ENCODE measurements at regions not wholly inside any gene's neighbourhood (a gene's known extent, or its start where the extent isn't known, plus 50 kb on each side); places are given as distances from the start of the nearest gene placed in this dataset.
"Not testable (repeated sequence)": the region's sequence is repeated elsewhere in the genome, so short reads cannot be mapped to it uniquely, and the experiment has no call there.

DNA sequence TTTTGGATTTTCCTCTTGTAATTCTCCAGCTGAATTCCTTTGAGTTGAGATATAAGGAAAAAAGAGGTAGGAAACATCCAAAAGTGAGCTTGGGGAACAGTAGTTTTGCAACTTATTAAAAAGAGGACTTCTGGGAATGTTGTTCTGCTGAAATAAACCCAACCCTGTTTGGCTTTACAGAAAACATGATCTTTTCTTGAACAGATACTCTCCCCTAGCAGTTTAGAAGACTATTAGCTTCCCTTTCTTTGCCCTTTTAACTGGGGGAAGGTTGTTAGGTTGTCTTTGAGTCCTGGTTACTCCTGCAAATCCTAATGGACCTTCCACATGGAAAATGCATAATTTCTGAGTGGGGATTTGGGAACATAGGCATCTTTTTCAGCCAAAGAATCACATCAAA, 168.7 kb upstream of the RPS23 start:
- no peak for DNase-seq
- POLR2A ChIA-PET, result no interaction called here
- no peak overlapping the region for H3K4me3 Mint-ChIP-seq
- ATAC-seq (ENCODE audit: low read depth), result no peak
- no peaks in the 10 kb centered on the region for H3K4me1 Mint-ChIP-seq
- peaks cover 7% of the 10 kb centered on the region for H3K27me3 Mint-ChIP-seq
- no peaks in the 10 kb centered on the region for H3K9me3 Mint-ChIP-seq
- no peak overlapping the region for H3K27ac Mint-ChIP-seq
- no peaks in the 10 kb centered on the region for H3K36me3 Mint-ChIP-seq

GRCh38 chr5:82445726-82446335, 167.7 kb upstream of the RPS23 start:
- DNase-seq (no peak), ATAC-seq (ENCODE audit: low read depth) (no peak)
- Mint-ChIP-seq H3K4me3 (no peak overlapping the region), H3K27me3 (peaks cover 7% of the 10 kb centered on the region), H3K9me3 (no peaks in the 10 kb centered on the region), H3K36me3 (no peaks in the 10 kb centered on the region), H3K27ac (no peak overlapping the region), H3K4me1 (no peaks in the 10 kb centered on the region)
- POLR2A ChIA-PET, result no interaction called here

DNA sequence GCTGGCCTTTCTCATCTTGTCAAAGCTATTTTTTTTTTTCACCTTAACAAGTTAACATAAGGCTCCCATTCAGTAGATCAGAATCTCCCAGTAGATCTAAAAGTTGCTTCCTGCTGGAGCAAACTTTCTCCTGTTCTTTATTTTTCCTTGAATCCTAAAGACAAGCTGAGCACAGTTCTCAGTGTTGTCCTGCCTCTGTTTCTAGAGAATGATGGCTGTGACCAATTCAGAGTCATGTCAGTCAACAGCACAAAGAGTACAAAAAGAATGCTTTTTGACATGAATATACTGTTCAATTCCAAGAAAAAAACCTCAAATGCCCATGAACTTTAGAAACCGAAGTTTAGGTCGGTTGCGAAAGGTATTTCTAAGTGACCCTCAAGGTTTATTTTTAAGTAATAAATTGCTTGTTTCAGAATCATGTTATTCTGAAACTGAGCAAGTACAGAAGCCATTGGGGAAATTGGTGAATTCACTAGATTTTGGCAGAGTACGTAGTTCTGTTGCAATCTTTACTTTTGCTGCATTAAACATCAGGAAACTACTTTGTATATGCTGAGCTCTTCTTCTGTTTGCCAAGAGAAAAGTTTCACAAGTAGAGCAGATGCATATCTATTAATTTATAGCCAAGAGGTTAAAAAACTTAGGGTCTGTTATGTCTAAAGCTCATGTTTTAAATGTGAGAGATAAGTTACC, 161.7 kb upstream of the RPS23 start:
- POLR2A ChIA-PET, result no interaction called here
- no peak for ATAC-seq (ENCODE audit: low read depth)

DNA sequence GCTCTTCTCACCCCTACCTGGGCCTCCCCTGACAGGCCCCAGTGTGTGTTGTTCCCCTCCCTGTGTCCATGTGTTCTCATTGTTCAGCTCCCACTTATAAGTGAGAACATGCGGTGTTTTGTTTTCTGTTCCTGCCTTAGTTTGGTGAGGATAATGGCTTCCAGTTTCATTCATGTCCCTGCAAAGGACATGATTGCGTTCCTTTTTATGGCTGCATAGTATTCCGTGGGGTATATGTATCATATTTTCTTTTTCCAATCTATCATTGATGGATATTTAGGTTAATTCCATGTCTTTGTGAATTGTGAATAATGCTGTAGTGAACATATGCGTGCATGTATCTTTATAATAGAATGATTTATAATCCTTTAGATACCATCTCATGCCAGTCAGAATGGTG, 159.4 kb upstream of the RPS23 start:
- POLR2A ChIA-PET; H3K27me3 Mint-ChIP-seq; DNase-seq; H3K27ac Mint-ChIP-seq; H3K4me3 Mint-ChIP-seq; H3K36me3 Mint-ChIP-seq; H3K9me3 Mint-ChIP-seq; ATAC-seq (ENCODE audit: low read depth); H3K4me1 Mint-ChIP-seq: not testable (repeated sequence)

More for the DNA sequence above, 161.7 kb upstream of the RPS23 start:
- no peak for DNase-seq
- Mint-ChIP-seq H3K27me3 (peaks cover 2% of the 10 kb centered on the region), H3K4me3 (no peak overlapping the region), H3K36me3 (no peaks in the 10 kb centered on the region), H3K9me3 (peaks cover 7% of the 10 kb centered on the region), H3K27ac (no peak overlapping the region), H3K4me1 (no peaks in the 10 kb centered on the region)

- Mint-ChIP-seq H3K27me3 (no peaks in the 10 kb centered on the region), H3K4me3 (no peak overlapping the region), H3K27ac (no peak overlapping the region), H3K9me3 (peaks cover 7% of the 10 kb centered on the region), H3K4me1 (no peaks in the 10 kb centered on the region), H3K36me3 (no peaks in the 10 kb centered on the region)
- ATAC-seq (ENCODE audit: low read depth) (no peak), DNase-seq (no peak)
- POLR2A ChIA-PET, result no interaction called here
Observed at GRCh38 chr5:82436291-82436690, 158.1 kb upstream of the RPS23 start.

DNA sequence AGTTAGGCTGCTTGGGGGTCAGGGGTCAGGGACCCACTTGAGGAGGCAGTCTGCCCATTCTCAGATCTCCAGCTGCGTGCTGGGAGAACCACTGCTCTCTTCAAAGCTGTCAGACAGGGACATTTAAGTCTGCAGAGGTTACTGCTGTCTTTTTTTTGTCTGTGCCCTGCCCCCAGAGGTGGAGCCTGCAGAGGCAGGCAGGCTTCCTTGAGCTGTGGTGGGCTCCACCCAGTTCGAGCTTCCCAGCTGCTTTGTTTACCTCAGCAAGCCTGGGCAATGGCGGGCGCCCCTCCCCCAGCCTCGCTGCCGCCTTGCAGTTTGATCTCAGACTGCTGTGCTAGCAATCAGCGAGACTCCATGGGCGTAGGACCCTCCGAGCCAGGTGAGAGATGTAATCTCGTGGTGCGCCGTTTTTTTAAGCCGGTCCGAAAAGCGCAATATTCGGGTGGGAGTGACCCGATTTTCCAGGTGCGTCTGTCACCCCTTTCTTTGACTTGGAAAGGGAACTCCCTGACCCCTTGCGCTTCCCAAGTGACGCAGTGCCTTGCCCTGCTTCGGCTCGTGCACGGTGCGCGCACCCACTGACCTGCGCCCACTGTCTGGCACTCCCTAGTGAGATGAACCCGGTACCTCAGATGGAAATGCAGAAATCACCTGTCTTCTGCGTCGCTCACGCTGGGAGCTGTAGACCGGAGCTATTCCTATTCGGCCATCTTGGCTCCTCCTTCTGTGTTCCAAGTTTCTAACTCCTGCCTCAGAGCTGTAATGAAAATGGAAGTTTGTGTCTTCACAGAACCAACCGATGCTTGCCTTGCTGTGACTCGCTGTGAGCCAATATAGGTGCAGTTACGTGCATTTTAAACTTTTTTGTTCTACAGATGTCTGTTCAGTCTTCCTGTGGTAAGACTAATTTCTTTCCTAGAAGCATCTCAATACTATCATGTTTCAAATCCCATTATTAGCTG, 156.8 kb upstream of the RPS23 start:
- DNase-seq; H3K27me3 Mint-ChIP-seq; H3K4me3 Mint-ChIP-seq; POLR2A ChIA-PET; H3K4me1 Mint-ChIP-seq; ATAC-seq (ENCODE audit: low read depth); H3K36me3 Mint-ChIP-seq; H3K27ac Mint-ChIP-seq; H3K9me3 Mint-ChIP-seq: not testable (repeated sequence)

DNA sequence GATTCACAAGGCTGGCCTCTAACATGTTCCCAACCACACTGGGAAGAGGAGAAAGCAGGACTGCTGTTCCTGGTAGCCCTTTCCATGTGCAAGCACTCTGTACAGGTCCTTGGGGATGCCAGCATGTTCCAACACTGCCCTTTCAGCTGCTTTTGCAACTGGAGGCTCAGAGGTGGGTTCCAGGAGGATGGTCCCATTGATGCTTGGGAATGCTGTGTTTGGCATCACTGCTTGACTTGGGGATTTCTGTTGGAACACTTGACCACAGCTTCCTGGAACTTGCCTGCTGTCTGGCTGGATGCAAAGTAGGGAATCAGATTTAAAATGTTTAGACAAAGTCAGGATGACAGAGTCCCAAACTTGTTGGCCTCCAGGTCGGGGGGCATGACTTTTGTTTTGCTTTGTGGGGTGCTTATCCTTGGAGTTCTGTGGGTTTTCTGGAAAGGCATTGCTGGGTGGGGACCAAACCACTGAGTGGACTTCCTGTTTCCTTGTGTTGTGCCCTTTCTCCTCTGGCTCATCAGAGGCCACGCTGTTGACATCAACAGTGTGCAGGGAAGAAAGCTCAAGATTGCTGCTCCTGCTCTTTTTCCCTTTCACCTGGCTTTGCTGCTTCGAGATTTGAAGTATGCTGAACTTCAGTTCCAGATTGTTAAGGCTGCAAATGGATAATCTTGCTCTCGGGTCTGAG, 148.5 kb upstream of the RPS23 start:
- ATAC-seq (ENCODE audit: low read depth) (no peak), DNase-seq (no peak)
- no peaks in the 10 kb centered on the region for H3K4me1 Mint-ChIP-seq
- peaks cover 1% of the 10 kb centered on the region for H3K9me3 Mint-ChIP-seq
- POLR2A ChIA-PET, result no interaction called here
- H3K27ac Mint-ChIP-seq, result no peak overlapping the region
- H3K27me3 Mint-ChIP-seq, result no peaks in the 10 kb centered on the region
- no peak overlapping the region for H3K4me3 Mint-ChIP-seq
- peaks cover 1% of the 10 kb centered on the region for H3K36me3 Mint-ChIP-seq

- Mint-ChIP-seq H3K4me1 (no peaks in the 10 kb centered on the region), H3K9me3 (peaks cover 1% of the 10 kb centered on the region)
Observed at GRCh38 chr5:82425591-82425990, 147.4 kb upstream of the RPS23 start.

DNA sequence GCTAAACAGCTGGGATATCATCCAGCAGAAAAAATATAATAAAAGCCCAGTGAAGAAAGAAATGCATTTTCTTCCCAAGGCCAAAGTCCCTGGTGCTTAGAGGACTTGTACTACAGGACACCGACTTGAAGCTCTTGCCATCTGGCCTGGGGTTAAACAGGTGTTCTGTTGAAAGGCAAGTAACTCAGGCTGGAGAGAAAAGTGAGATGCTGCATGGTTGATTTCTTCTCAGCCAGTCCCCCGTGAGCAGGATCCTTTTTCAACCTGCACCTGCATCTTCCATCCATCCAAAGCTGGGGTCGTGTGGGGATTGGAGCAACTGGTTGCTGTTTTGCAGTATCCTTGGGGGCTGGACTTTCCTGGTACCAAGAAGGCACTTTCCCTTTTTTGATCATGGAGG, 146.1 kb upstream of the RPS23 start:
- no peak for ATAC-seq (ENCODE audit: low read depth)
- no peak overlapping the region for H3K4me3 Mint-ChIP-seq
- no peak overlapping the region for H3K27ac Mint-ChIP-seq
- POLR2A ChIA-PET, result no interaction called here
- H3K27me3 Mint-ChIP-seq, result no peaks in the 10 kb centered on the region
- peaks cover 1% of the 10 kb centered on the region for H3K9me3 Mint-ChIP-seq
- H3K36me3 Mint-ChIP-seq, result peaks cover 1% of the 10 kb centered on the region
- DNase-seq, result no peak
- no peaks in the 10 kb centered on the region for H3K4me1 Mint-ChIP-seq

More at GRCh38 chr5:82425591-82425990, 147.4 kb upstream of the RPS23 start:
- no peak overlapping the region for H3K4me3 Mint-ChIP-seq
- POLR2A ChIA-PET, result no interaction called here
- no peaks in the 10 kb centered on the region for H3K27me3 Mint-ChIP-seq
- no peak for ATAC-seq (ENCODE audit: low read depth)
- DNase-seq, result no peak
- H3K36me3 Mint-ChIP-seq, result peaks cover 1% of the 10 kb centered on the region
- H3K27ac Mint-ChIP-seq, result no peak overlapping the region

DNA sequence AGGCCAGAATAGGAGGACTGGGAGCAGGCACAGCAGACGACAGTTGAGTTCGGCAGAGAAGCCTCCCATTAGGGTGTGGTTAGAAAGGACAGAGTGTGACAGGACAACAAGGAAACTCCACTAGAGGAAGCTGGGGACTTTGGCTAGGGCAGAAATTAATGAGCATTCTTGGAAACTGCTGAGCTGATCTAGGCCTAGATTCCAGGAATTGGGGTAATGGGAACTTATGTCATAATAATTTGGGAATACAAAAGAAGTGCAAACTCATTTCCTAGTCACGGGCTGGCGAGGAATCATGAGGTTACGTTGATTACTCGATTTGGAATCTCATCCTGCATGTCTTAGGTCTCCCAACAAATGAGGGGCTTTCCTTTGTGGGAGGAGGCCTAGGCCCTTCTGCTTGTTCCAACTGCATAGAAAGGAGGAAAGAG, 144.6 kb upstream of the RPS23 start:
- DNase-seq, result no peak
- H3K27ac Mint-ChIP-seq, result no peak overlapping the region

DNA sequence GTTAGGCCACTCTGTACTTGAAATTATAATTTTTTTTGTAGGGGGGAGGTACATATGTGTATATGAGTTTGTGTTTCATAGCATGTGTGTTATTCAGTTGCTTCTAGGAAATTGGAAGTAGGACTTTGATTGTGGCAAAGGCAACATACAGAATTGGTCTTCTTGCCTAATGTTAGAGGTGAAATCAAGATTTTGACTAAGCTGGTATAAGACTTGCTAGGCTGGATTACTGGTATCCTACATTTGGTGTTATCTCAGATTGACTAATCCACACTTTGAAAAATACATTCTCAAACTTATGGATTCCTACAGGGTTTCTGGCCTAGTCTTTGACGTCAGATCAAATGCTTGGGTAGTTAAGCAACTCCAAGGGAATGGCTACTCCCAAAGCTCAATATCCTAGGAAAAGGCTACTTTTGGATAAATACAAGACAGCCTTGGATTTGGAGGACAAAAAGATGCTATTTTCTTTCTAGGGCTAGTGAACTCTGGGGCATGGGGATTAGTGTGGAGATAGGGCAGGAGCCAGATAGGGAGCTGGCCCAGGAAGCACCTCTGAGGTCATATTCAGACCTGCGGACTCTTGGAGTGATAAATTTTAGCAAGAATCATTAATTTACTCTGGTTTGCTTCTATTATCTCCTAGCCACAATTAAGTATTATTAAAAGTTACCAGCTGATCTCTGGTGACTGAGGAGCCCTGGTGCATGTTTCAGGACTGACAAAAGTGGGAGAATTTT, 144.0 kb upstream of the RPS23 start:
- H3K4me3 Mint-ChIP-seq, result no peak overlapping the region

More for the DNA sequence above, 144.6 kb upstream of the RPS23 start:
- POLR2A ChIA-PET, result no interaction called here
- H3K4me1 Mint-ChIP-seq, result no peaks in the 10 kb centered on the region
- H3K27me3 Mint-ChIP-seq, result no peaks in the 10 kb centered on the region
- no peak overlapping the region for H3K4me3 Mint-ChIP-seq
- ATAC-seq (ENCODE audit: low read depth), result no peak
- H3K9me3 Mint-ChIP-seq, result no peaks in the 10 kb centered on the region
- no peaks in the 10 kb centered on the region for H3K36me3 Mint-ChIP-seq

DNA sequence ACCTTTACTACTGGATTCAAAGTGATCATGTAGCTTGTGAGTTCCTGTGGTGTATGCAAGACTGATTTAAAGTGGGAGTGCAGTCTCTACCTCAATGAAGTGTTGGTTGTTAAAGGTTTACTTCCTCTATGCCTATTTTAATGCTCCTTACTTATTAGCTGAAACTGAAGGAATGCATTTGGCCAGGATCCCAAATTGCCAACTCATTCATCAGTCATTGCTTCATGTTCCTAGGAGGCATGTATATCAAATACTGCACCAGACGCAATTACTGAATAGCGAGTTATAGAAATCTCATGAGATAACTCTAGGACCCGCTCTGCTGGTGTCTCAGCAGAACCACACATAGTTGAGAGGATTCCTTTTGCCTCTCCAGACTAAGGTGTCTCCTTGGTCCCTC, 143.0 kb upstream of the RPS23 start:
- no peaks in the 10 kb centered on the region for H3K27me3 Mint-ChIP-seq
- H3K36me3 Mint-ChIP-seq, result no peaks in the 10 kb centered on the region
- no peaks in the 10 kb centered on the region for H3K9me3 Mint-ChIP-seq
- ATAC-seq (ENCODE audit: low read depth) (no peak), DNase-seq (no peak)
- POLR2A ChIA-PET, result no interaction called here
- no peak overlapping the region for H3K27ac Mint-ChIP-seq
- H3K4me3 Mint-ChIP-seq, result no peak overlapping the region
- H3K4me1 Mint-ChIP-seq, result no peaks in the 10 kb centered on the region

More for the DNA sequence above, 144.0 kb upstream of the RPS23 start:
- DNase-seq (no peak), ATAC-seq (ENCODE audit: low read depth) (no peak)
- H3K9me3 Mint-ChIP-seq, result no peaks in the 10 kb centered on the region
- no peaks in the 10 kb centered on the region for H3K36me3 Mint-ChIP-seq
- no peaks in the 10 kb centered on the region for H3K4me1 Mint-ChIP-seq
- H3K27ac Mint-ChIP-seq, result no peak overlapping the region
- POLR2A ChIA-PET, result no interaction called here
- H3K27me3 Mint-ChIP-seq, result no peaks in the 10 kb centered on the region

DNA sequence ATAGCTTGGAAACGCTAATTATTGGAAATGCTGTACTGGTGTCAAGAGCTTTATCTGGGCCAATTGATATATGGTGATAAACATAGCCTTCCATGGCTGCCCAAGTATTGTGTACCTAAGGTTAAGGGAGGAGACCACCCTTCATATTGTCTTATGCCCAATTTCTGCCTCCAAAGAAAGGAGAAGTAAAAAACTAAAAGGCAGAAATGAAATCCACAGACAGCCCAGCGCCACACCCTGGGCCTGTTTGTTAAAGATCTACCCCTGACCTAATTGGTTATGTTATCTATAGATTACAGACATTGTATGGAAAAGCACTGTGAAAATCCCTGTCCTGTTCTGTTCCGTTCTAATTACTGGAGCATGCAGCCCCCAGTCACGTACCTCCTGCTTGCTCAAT, 142.4 kb upstream of the RPS23 start:
- H3K4me3 Mint-ChIP-seq; ATAC-seq (ENCODE audit: low read depth); DNase-seq; H3K27ac Mint-ChIP-seq; H3K27me3 Mint-ChIP-seq; H3K9me3 Mint-ChIP-seq; H3K4me1 Mint-ChIP-seq; H3K36me3 Mint-ChIP-seq; POLR2A ChIA-PET: not testable (repeated sequence)
